ENCODE measurements at regions not wholly inside any gene's neighbourhood (a gene's known extent, or its start where the extent isn't known, plus 50 kb on each side); places are given as distances from the start of the nearest gene placed in this dataset.

- TF ChIP-seq POLR2A (IDR thresholded peaks at IDR 0.05) (no peak), CTCF (IDR thresholded peaks at IDR 0.05) (no peak)
Observed at GRCh38 chr4:114057746-114058145, 78.3 kb upstream of the ARSJ start.

All from esophagus squamous epithelium (tissue), 4 donors.